ENCODE measurements at regions not wholly inside any gene's neighbourhood (a gene's known extent, or its start where the extent isn't known, plus 50 kb on each side); places are given as distances from the start of the nearest gene placed in this dataset.

DNA sequence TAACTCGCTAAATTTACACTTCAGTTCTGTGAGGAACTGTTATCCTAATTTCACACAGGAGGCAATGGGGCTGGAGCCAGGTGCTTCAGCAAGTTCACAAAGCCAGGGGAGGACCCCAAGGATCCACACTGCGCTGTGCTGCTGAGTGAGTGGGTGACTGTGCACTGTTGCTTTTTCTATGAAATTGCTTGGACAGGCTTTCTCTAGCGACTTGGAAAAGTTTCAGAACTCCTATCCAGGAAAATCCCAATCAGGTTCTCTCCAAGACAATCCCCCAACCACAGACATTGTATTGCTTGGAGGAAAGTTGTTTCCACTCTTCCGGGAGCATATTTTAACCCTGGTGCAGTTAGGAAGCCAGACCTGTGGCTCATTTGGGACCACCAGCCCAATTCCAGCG is 175.9 kb upstream of the CST7 start:
- no peak overlapping the region for H3K4me3 ChIP-seq (replicated peaks in 1 of 2; ENCODE audit: low read depth in 2 of 2, low read length in 2 of 2)
- no peak for TF ChIP-seq CTCF (IDR thresholded peaks at IDR 0.05; ENCODE audit: low read depth, low read length)
- DNase-seq (ENCODE audit: low read depth in 2 of 2) = no peak

DNA sequence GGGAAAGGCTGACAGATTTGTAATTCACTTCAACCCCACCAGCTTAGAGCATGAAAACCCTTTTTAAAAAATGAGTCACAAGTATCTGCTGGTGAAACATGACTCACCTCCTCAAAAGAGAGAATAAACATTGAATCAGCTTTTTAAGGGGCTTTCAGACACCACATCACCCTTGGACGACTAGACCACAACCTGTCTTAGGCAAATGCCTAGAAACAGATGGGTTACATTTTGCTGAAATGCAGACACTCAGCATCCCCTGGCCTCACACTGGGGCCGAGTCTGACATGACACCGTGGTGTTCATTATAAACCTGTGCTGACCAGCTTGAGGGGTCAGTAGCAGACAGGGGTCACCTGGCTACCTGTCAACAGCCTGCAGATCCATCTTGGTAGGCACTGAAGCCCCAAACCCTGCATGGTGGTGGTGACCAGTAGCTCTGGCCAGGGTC is 175.3 kb upstream of the CST7 start:
- peak; percentile 19 to 81 for DNase-seq (ENCODE audit: low read depth in 2 of 2)
- H3K4me3 ChIP-seq (replicated peaks in 1 of 2; ENCODE audit: low read depth in 2 of 2, low read length in 2 of 2) = no peak overlapping the region
- TF ChIP-seq CTCF (IDR thresholded peaks at IDR 0.05; ENCODE audit: low read depth, low read length) = no peak

DNA sequence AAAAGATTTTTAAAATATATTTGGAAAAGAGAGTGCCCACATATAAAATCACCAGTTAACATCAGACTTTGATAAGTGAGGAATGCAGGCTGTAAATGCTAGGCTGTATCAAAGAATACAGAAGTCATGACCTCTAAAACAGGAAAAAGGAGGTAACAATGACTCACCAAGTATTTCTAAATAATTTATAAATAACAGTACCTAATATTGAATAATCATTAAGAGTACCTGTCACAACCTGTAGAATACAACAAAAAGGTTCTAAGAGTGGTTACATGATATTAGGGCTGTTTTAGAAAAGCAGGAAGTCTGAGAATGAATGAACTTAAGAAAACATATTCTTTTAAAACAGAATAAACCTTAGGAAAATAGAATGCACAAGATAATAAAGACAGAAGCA is 173.1 kb upstream of the CST7 start:
- no peak for DNase-seq (ENCODE audit: low read depth in 2 of 2)
- no peak for TF ChIP-seq CTCF (IDR thresholded peaks at IDR 0.05; ENCODE audit: low read depth, low read length)
- no peak overlapping the region for H3K4me3 ChIP-seq (replicated peaks in 1 of 2; ENCODE audit: low read depth in 2 of 2, low read length in 2 of 2)

DNA sequence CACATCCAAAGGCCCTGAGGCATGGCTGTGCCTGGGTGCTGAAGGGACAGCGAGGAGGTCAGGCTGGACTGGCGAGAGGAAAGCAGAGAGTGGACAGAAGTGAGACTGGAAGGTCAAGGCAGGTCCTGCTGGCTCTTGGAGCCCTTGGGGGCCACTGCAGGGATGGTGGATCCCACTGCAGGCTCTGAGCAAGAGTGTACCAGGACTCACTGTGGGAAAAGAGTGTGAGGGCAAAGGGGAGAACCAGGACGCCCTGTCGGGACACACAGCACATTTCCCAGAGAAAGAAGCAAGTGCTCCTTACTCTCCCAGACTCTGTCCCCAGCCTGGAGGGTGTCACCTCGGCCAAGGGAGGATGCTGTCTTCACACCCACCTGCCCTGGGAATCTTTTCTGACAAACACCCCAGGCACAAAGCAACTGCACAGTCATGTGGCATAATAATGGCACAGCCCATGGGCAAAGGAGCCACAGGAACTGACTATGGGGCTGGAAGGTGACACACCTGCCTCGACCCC is 172.3 kb upstream of the CST7 start:
- no peak for TF ChIP-seq CTCF (IDR thresholded peaks at IDR 0.05; ENCODE audit: low read depth, low read length)
- no peak for DNase-seq (ENCODE audit: low read depth in 2 of 2)
- no peak overlapping the region for H3K4me3 ChIP-seq (replicated peaks in 1 of 2; ENCODE audit: low read depth in 2 of 2, low read length in 2 of 2)

DNA sequence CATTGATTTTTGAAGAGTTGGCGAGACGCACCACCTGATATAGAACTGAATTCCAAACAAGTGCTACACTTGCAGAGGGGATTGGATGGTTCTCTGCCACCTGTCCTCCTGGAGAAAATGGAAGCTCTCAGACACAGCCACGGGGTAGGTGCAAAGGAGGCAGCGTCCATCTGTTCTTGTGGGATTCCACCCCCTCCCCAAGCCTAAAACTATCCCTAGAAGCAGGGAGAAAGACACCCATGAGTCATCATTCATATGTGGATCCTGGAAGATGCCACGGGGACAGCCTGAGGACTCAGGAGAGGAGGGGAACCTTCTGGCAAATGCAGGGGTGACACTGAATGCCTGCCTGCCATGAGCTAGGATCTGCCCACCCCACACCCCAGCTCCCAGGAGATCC is 171.3 kb upstream of the CST7 start:
- H3K4me3 ChIP-seq (replicated peaks in 1 of 2; ENCODE audit: low read depth in 2 of 2, low read length in 2 of 2) = no peak overlapping the region
- TF ChIP-seq CTCF (IDR thresholded peaks at IDR 0.05; ENCODE audit: low read depth, low read length) = no peak
- DNase-seq (ENCODE audit: low read depth in 2 of 2) = no peak

DNA sequence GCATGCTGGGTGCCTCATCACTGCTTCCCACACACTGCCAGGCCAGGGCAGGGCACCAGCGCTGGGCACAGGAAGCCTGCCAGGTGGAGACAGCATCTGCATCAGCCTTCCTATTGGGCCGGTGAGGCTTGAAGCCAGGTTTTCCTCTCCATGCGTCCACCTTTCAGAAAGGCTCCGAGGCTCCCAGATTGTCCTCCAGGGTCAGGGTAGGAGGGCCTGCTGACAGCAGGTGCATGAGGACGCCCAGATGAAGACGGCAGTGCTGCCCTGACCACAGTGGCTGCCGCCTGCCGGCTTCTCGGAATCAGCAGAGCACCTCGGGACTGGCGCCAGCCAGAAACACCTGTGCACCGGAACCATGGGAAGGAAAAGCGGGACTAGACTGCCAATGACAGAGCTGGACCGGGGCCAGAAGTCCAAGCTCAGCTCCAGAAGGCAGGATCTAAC is 170.5 kb upstream of the CST7 start:
- H3K4me3 ChIP-seq (replicated peaks in 1 of 2; ENCODE audit: low read depth in 2 of 2, low read length in 2 of 2) = no peak overlapping the region
- DNase-seq (ENCODE audit: low read depth in 2 of 2) = no peak
- no peak for TF ChIP-seq CTCF (IDR thresholded peaks at IDR 0.05; ENCODE audit: low read depth, low read length)

GRCh38 chr20:24779131-24779530 is 169.9 kb upstream of the CST7 start:
- DNase-seq (ENCODE audit: low read depth in 2 of 2) = no peak
- TF ChIP-seq CTCF (IDR thresholded peaks at IDR 0.05; ENCODE audit: low read depth, low read length) = no peak
- H3K4me3 ChIP-seq (replicated peaks in 1 of 2; ENCODE audit: low read depth in 2 of 2, low read length in 2 of 2) = no peak overlapping the region

Measured in cardiac fibroblast (primary cell).